AML-193 (cell line): ENCODE measurements at regions not wholly inside any gene's neighbourhood (a gene's known extent, or its start where the extent isn't known, plus 50 kb on each side); places are given as distances from the start of the nearest gene placed in this dataset.
"Not testable (repeated sequence)": the region's sequence is repeated elsewhere in the genome, so short reads cannot be mapped to it uniquely, and the experiment has no call there.

ENCODE experiments used
- DNase-seq, 2 experiments: peaks; one replicate each; lab custom pipeline; 2025; lab: John Stamatoyannopoulos, UW

- DNase-seq, result no peak
These were observed 169.2 kb downstream of the OR2B2 start for GRCh38 chr6:27742833-27743573.

DNA sequence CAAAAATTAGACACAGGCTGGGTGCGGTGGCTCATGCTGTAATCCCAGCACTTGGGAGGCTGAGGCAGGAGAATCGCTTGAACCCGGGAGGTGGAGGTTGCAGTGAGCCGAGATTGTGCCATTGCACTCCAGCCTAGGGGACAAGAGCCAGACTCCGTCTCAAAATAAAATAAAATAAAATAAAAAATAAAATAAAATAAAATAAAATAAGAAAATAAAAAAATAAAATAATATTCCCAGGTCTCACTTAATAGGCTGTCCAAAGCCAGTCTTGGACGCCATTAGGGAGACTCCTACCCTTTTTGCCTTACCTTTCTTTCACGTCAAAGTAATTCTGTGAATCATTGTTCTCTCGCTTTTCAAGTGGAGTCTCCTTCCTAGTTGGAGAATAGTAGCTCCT lies 172.3 kb downstream of the OR2B2 start:
- DNase-seq, result not testable (repeated sequence)

DNA sequence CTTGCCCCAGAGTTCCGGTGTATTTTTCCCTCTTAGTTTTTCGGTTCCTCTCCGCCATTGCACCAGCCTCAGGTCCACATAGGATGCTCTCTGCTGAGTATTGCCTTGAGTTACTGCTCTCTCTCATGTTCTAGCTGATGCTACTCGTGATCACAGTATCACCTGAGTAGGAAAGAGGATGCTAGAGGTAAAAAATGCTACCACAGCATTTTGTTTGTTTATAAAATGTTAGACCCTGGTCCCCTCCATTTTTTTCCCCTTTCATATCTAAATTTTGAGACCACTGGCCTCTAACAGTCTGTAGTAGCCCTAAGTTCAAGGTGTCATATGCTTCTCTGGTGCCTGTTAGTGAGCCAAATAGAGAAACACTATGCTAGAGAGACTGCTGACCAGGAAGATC lies 175.5 kb downstream of the OR2B2 start:
- no peak for DNase-seq

DNA sequence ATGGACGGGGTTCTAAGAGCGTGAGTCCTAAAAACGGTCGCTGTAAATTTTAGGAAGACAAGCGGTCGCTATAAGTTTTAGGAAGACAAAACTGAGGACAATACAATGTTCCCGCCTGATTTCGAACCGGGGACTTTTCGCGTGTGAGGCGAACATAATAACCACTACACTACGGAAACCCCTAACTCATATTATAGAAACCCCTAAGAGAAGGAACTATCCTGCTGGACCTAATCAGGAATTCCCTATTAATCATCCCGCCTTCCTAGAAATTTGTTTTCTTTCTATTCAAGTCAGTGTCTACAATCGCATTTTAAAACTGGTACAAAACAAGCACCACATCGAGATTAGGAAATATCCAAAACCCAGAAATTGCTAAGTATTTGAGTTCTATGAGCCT lies 183.8 kb downstream of the OR2B2 start:
- DNase-seq, result no peak

GRCh38 chr6:27726619-27727023 lies 185.6 kb downstream of the OR2B2 start:
- no peak for DNase-seq

- no peak for DNase-seq
These were observed 191.3 kb downstream of the OR2B2 start for GRCh38 chr6:27720607-27721580.

DNA sequence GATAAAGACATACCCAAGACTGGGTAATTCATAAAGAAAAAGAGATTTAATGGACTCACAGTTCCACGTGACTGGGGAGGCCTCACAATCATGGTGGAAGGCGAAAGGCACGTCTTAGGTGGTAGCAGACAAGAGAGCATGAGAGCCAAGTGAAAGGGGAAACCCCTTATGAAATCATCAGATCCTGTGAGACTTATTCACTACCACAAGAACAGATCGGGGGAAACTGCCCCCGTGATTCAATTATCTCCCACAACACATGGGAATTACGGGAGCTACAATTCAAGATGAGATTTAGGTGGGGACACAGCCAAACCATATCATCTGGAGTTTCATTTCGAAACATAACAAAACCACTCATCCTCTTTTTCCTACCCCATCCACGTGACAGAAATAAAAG lies 193.2 kb downstream of the OR2B2 start:
- not testable (repeated sequence) for DNase-seq

DNA sequence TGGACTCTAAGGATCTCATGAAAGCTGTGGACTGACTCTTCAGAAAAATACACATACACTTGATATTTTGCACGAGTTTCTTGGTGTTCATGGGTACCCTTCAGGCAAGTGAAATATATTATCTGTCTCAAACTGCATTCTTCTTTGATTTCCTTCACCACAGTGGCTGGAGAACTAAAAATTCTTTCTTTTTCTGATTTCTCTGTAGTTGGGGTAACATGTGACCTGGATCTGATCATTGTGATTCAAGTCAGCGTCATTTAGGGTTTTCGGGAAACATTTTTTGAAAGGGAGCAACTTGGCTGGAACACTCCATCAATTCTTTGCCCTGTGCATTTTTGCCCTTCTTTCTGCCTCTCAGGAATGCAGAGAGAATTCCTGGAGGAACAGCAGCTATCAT lies 205.8 kb downstream of the OR2B2 start:
- no peak for DNase-seq

DNA sequence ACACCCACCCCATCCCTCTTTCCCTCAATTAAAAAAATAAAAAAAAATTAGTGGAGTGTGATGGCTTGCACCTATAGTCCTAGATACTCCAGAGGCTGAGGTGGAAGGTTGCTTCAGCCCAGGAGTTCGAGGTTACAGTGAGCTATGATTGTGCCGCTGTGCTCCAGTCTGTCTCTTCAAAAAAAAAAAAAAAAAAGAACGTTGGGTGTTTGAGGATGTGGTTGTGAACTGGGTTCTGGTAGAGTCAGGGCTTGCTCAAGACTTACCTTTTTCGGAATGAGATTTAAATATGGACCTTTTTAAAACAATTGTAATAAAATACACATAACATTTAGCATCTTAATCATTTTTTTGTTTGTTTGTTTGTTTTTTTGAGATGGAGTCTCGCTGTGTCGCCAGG lies 211.9 kb downstream of the OR2B2 start:
- no peak for DNase-seq

DNA sequence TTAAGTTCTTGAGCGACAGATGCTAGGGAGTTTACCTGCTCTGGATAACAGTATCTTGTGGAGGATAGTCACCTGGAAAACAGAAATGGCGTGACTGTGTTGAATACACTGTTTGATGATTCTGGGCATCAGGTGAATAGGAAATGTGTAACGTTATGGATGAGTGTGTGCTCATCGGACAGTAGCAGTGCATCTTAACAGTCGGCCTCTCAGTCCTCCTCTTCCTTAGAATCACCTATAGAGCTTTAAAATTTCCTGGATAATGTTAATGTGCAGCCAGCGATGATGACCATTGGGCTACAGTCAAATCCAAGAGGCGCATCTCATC lies 217.7 kb downstream of the OR2B2 start:
- DNase-seq, result no peak

GRCh38 chr6:27693766-27694546 lies 218.2 kb downstream of the OR2B2 start:
- DNase-seq, result no peak

DNA sequence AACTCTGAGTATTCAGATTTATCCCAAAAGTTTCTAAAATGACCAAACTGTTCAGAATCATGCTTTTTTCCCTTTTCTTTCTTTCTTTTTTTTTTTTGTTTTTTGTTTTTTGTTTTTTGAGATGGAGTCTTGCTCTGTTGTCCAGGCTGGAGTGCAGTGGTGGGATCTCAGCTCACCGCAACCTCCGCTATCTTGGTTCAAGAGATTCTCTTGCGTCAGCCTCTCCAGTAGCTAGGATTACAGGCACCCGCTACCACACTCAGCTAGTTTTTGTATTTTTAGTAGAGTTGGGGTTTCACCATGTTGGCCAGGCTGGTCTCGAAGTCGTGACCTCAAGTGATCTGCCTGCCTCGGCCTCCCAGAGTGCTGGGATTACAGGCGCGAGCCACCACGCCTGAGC lies 219.2 kb upstream of the ZNF184 start:
- not testable (repeated sequence) for DNase-seq

DNA sequence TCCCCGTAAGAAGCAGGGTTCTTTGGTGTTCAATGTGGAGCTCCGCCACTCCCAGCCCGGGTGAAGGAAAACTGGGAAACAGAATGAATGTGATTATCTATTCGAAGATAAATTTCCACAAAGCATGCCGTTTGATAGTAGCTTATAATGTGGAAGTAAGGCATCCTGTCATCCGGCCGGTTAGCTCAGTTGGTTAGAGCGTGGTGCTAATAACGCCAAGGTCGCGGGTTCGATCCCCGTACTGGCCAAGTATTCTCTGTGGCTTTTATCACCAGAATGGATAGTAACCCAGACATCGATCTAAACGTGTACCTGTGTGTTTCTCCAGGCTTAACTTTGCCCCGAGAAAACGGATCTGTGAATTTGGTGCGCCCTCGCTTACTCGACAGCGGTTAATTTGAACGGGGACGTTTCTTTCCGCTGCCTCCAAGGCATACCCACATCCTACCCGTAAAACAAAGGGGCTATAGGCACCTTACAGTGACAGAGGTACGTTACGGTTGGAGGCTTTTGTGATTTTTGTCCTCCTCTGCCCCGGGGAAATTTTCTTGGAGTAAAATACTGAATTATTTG lies 215.2 kb upstream of the ZNF184 start:
- DNase-seq, result peak; percentile 59 to 66

- peak; percentile 67 to 73 for DNase-seq
These were observed 214.5 kb upstream of the ZNF184 start for GRCh38 chr6:27687154-27688013.

GRCh38 chr6:27685279-27685678 lies 212.4 kb upstream of the ZNF184 start:
- no peak for DNase-seq

DNA sequence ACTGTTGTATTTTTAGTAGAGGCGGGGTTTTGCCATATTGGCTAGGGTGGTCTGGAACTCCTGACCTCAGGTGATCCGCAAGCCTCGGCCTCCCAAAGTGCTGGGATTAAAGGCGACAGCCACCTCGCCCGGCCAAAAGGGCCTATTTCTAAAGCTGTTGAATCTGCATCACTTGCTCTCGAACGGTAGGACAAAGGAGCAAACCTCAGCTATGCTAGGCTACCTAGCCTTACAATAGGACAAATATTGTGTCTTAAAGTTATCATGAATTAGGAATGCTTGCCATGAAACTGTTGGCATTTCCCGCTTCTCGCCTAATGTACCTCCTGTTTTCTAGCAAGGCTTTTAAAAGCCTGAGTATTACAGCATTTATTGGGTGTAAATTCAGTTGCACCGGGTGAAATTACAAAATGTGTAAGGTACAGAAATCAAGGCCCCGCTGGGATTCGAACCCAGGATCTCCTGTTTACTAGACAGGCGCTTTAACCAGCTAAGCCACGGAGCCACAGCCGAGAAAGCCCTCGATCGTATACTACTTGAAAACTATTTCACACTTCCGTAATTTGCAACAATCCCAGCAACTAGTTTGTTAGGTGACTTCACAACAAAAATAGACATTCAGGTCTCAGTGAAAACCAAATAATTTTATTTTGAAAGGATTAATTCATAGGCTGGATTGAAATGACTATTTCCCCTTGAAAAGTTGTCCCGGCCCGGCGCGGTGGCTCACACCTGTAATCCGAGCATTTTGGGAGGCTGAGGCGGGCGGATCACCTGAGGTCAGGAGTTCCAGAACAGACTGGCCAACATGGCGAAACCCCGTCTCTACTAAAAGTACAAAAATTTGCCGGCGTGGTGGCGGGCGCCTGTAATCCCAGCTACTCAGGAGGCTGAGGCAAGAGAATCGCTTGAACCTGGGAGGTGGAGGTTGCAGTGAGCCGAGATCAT lies 211.6 kb upstream of the ZNF184 start:
- no peak for DNase-seq

DNA sequence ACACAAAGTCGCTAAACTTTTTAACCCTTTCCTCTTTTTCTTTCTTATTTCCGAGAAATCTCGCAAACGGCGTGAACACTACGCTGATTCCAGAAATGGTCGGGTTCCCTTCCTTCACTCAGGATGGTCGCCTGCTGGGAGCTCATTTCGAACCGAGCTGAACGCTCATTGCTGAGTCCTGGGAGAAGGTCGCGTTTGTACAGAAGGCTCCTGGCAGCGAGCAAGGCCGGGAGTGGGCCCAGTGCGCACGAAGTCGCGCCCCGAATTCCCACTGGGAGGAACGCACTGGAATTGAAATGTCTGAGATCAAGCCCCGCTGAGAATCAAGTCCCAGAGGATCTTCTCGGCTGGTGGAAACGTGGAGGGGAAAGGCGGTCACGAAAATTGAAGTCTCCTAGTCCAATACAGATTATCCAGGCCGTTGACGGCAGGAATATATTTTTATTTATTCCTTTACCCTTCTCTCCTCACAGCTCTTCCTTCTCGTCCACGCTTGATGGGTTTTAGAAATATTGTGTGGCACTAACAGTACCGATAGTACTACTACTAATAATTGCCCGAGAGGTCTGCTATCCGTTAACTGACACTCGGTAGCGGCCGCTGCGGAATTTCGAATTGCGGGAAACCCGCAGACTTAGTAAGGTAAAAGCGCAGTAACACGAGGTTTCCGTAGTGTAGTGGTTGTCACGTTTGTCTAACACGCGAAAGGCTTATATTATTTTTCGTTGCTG lies 207.2 kb upstream of the ZNF184 start:
- DNase-seq, result no peak

- no peak for DNase-seq
These were observed 206.5 kb upstream of the ZNF184 start for GRCh38 chr6:27679308-27679963.

GRCh38 chr6:27678469-27678868 lies 205.6 kb upstream of the ZNF184 start:
- DNase-seq, result no peak
